ENCODE measurements at regions not wholly inside any gene's neighbourhood (a gene's known extent, or its start where the extent isn't known, plus 50 kb on each side); places are given as distances from the start of the nearest gene placed in this dataset.
"Not testable (repeated sequence)": the region's sequence is repeated elsewhere in the genome, so short reads cannot be mapped to it uniquely, and the experiment has no call there.

DNA sequence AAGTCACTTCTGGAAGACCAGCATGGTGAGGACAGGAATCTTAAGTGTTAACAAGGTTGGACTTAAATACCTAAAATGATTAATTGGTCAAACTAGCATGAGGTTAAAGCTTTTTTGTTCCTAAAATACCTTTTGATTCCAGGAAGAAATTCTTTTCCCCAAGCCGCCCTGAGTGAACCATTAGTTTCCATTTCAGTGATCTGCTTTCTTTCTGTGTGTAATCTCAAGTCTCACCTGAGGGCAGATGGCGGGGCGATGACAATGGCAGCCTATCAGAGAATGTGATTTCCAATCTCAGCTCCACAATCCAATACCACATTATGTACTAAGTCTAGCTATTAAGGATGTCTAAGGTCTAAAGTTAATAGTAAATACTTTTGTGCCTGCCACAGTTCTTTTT, 390.9 kb upstream of the SGCG start:
- DNase-seq, result no peak

DNA sequence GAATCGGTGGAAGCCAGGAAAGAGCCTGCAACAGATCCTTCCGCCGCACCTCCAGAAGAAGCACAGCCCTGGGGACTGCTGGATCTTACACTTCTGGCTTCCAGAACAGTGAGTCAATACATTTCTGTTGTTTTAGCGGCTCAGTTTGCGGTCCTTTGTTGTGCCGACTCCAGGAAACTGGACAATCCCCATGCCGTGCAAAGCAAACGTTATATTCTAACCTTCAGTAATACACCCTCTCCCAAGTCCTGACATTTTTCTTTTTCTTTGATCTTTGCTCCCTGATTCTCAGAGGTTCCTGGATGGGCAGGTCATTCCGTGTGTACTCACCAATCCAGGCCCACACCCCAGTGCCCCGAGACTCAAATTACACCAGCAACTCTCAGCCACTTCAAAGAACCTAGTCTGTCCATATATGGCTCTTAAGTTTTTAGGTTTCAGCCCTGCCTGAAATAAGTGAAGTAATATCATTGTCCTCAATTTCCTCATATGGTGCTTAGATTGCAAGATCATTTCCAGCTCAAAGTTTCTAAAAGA, 387.1 kb upstream of the SGCG start:
- DNase-seq, result no peak

GRCh38 chr13:22800526-22801401, 380.0 kb upstream of the SGCG start:
- DNase-seq, result no peak

DNA sequence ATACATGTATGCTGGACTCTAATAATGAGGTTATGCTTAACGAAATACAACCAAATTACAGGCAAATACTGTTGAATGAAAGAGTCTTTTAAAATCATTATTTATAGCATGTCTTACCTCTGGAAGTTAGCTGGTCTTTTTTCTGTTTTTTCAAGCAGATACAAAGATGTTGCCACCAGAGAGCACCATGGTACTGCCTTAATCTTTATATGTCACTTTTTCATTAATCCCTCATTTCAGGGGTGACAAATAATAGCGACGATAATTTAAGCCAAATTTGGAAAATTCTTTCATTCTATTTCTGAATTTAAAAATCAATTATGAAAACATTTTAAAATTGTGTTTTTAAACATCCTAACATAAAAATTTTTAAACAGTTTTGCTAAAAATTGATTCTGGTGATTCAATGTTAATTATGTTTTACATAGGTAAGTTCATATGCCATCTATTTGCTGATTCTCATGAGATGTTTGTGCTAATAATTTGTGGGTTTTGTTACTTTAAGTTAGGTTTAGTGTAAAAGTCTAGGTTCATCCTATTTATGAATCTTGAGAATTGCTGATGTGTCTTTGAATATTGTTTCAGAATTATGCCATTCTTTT, 379.3 kb upstream of the SGCG start:
- peak; percentile 39 for DNase-seq

DNA sequence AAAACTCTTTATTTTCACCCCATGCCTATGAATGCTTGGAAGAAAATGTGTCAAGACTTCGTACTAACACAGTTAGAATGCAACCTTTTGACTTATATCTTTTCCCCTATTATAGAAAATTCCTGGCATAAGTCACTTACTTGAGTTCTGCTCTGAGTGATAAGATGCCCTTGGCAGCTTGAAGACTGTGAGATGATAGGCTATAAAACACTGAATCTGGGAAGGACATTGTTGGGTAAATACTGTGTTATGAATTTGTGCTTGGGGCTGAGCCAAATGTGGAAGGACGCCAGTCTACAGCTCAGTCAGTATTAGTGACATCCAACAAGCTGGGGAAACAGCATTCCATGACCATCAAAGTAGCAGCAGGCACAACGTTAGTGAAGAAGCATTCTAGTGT, 368.0 kb upstream of the SGCG start:
- peak; percentile 18 for DNase-seq

DNA sequence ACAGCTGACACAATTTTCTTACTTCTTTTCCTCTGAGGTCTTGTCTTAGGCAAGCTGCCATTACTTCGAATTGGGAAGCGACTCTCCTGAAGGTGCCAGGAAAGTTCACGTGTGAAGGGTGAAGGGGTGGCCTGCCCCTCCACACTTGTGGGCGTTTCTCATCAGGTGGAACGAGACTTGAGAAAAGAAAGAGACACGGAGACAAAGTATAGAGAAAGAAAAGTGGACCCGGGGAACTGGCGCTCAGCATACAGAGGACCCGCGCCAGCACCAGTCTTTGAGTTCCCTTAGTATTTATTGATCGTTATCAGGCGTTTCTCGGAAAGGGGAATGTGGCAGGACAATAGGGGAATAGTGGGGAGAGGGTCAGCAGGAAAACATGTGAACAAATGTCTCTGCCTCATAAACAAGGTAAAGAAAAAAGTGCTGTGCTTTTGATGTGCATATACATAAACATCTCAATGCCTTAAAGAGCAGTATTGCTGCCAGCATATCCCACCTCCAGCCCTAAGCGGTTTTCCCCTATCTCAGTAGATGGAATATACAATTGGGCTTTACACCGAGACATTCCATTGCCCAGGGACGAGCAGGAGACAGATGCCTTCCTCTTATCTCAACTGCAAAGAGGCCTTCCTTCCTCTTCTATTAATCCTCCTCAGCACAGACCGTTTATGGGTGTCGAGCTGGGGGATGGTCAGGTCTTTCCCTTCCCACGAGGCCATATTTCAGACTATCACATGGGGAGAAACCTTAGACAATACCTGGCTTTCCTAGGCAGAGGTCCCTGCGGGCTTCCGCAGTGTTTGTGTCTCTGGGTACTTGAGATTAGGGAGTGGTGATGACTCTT, 367.0 kb upstream of the SGCG start:
- DNase-seq, result not testable (repeated sequence)

DNA sequence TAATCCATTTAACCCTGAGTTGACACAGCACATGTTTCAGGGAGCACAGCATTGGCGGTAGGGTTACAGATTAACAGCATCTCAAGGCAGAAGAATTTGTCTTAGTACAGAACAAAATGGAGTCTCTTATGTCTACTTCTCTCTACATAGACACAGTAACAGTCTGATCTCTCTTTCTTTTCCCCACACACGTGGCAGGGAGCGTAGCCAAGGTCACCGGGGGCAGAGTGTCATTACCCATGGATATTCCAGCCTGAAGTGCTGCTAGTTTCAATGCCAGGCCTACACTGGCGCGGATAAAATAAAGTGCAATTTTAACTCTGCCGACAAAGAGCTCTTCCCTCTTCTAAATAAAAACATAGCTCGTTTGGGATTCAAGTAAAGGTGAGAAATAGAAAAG, 366.3 kb upstream of the SGCG start:
- DNase-seq, result not testable (repeated sequence)

DNA sequence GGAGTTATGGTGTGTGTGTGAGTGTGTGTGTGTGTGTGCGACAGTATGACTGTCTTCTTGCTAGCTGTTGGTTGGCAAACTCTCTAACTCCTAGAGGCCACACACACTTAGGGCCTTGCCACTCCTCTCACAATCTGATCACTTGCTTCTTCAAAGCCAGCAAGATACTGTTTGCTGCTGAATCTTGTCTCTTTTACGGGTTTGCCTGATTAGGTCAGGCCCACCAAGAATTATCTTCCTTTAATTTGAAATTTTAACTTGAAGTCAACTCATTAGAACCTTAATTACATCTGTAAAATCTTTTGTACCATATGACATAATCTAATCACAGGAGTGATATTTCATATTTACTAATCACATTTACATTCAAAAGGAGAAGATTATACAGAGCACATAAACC, 359.2 kb upstream of the SGCG start:
- no peak for DNase-seq

GRCh38 chr13:22825186-22825585, 355.6 kb upstream of the SGCG start:
- DNase-seq, result no peak

DNA sequence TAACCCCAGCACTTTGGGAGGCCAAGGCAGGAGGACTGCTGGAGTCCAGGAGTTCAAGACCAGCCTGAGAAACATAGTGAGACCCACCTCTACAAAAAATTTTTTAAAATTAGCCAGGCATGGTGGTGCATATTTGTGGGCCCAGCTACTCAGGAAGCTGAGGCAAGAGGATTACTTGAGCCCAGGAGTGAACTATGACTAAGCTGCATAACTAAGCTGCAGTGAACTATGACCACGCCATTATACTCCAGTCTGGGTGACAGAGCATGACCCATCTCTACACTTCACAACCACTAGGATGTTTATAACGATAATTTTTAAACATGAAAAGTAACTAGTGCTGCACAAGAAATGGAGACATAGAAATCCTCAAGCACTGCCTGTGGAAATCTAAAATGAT, 352.7 kb upstream of the SGCG start:
- DNase-seq, result no peak

DNA sequence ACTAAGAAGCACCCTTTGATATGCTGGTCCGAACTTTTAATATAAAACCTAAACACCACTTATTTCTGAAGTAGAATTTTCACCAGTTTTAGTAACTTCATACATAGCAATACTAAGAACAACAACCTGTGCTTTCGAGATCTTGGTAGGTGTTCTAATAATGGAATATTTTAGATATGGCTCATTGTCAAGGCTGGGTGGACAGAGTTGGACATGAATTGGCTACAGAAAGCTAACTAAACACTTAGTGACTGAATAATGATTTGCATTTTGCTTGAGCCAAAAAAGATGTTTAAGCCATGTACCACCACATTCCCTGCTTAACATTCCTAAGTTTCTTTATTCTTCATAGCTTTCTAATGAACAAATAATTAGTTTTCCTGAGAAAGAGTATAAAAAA, 344.3 kb upstream of the SGCG start:
- no peak for DNase-seq

- peak; percentile 30 for DNase-seq
Observed at GRCh38 chr13:22837980-22838647, 342.7 kb upstream of the SGCG start.

- DNase-seq, result no peak
Observed at GRCh38 chr13:22839603-22840530, 340.9 kb upstream of the SGCG start.

DNA sequence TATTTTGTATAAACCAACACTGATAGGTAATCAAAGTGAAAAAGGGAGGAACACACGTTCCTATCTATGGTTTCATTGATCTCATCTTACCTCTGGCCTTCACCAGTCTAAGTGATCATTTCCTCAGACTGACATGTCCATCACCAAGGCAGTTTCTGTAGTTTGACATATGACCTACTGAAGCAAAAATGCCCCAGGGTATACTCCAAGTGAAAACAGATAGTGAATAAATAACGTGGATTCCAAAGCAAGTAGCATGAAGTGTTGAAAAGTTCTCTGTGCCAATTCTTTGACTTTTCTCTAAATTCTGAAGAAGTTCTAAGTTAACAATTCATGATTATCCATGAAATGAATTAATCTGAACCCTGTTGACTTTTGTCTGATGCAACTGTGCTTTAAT, 334.2 kb upstream of the SGCG start:
- DNase-seq, result no peak

GRCh38 chr13:22848539-22849052, 332.2 kb upstream of the SGCG start:
- DNase-seq, result no peak

- DNase-seq, result no peak
Observed at GRCh38 chr13:22855926-22856325, 324.9 kb upstream of the SGCG start.

- DNase-seq, result not testable (repeated sequence)
Observed at GRCh38 chr13:22858980-22859379, 321.8 kb upstream of the SGCG start.

DNA sequence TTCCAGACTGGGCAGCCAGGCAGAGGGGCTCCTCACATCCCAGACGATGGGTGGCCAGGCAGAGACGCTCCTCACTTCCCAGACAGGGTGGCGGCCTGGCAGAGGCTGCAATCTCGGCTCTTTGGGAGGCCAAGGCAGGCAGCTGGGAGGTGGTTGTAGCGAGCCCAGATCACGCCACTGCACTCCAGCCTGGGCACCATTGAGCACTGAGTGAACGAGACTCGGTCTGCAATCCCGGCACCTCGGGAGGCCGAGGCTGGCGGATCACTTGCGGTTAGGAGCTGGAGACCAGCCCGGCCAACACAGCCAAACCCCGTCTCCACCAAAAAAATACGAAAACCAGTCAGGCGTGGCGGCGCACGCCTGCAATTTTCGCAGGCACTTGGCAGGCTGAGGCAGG, 321.4 kb upstream of the SGCG start:
- DNase-seq, result not testable (repeated sequence)

DNA sequence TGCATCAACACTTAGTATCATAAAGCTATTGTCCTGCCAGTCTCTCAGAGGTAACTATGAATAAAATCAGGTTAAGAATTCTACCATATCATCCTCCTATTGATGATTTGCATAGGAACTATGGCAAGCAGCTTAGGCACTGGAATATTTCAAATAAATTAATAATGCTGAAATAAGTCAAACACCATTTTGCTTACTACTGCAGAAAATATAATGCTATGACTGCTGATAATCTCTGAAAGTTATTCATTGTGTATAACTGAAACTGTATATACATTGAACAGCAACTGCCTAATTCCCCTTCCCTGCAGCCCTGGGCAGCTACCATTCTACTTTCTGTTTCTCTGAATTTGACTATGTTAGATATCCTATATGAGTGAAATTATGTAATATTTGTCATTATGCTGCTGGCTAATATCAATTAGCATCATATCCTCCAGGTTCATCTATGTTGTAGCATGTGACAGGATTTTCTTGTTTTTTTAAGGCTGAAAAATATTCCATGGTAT, 318.8 kb upstream of the SGCG start:
- no peak for DNase-seq

DNA sequence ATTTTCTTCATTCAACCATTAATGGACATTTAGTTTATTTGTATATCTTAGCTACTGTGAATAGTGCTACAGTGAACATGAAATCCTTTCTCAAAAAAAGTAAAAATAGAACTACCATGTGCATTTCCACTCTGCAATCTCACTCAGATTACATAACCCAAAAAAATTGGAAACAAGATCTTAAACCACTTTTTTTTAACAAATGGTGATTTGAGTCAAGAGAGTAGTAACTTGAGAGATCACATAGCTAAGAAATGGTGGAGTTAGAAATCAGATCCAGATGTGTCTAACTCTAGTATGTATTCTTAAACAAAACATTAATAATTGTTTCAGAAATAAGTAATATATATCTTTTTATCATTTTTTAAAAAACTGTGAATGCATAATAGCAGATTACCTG, 318.3 kb upstream of the SGCG start:
- DNase-seq, result no peak

DNA sequence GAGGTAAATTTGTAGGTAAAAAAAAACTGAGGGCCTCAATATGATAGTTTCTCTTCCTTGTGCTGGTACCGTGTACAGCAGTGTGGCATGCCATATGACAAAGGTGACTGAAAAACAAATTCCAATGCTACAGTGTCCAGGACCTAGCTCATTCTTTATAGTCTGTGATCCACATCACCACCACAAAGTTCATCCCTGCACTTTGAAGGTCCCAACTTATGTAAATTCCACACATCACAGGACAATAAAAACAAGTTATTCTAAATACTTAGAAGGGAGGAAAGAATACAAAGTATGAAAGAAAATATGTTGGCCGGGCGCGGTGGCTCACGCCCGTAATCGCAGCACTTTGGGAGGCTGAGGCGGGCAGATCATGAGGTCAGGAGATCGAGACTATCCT, 314.6 kb upstream of the SGCG start:
- DNase-seq, result no peak

Data from NCI-H1092 treated with DMSO at 0.1 percent for 48 hours (cell line).